HCT116 (cell line): ENCODE measurements at regions not wholly inside any gene's neighbourhood (a gene's known extent, or its start where the extent isn't known, plus 50 kb on each side); places are given as distances from the start of the nearest gene placed in this dataset.

Source experiments
- EZH2phosphoT487 ChIP-seq: fragments of 200-600 bp; IDR thresholded peaks from 2 replicates; pipeline ENCODE4 v1.6.1; 2018; ENCODE audit warnings: antibody characterized with exemption, borderline replicate concordance
- TF ChIP-seq, protein P1 (sequence below), 3 experiments: fragments of 200-600 bp in 1 of 3; sonication (generic) in 1 of 3; IDR thresholded peaks in 2 of 3; conservative IDR thresholded peaks in 1 of 3; 2 replicates each; pipeline ENCODE4 v1.5.1; 2012 to 2017; ENCODE audit warnings: low read depth in 2 of 3, low read length in 2 of 3, antibody characterized with exemption in 1 of 3, borderline replicate concordance in 1 of 3, control low read depth in 1 of 3, mild to moderate bottlenecking in 1 of 3, mixed read lengths in 1 of 3, mixed run types in 1 of 3, moderate library complexity in 1 of 3; ENCODE audit not compliant: insufficient read depth in 1 of 3

DNA sequence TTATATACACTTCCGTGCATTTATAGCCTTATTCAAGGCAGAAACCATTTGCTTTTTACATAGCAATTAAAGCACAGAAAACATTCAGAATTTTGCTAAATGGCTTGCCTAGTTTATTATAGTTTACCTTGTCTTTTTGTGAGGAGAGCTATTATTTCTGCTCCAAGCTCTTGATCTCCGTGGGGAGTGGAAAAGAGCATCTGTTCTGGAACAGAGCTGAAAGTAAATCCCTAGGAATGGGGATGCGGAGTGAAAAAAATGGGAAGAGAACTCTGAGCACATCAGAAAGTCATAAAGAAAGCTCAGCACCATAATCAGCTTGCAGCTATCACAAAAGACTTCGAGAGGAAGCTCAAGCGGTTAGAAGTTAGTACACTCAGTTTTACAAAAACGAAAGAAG is 1006.7 kb downstream of the ROBO2 start:
- TF ChIP-seq, protein P1, sequence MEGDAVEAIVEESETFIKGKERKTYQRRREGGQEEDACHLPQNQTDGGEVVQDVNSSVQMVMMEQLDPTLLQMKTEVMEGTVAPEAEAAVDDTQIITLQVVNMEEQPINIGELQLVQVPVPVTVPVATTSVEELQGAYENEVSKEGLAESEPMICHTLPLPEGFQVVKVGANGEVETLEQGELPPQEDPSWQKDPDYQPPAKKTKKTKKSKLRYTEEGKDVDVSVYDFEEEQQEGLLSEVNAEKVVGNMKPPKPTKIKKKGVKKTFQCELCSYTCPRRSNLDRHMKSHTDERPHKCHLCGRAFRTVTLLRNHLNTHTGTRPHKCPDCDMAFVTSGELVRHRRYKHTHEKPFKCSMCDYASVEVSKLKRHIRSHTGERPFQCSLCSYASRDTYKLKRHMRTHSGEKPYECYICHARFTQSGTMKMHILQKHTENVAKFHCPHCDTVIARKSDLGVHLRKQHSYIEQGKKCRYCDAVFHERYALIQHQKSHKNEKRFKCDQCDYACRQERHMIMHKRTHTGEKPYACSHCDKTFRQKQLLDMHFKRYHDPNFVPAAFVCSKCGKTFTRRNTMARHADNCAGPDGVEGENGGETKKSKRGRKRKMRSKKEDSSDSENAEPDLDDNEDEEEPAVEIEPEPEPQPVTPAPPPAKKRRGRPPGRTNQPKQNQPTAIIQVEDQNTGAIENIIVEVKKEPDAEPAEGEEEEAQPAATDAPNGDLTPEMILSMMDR (IDR thresholded peaks at IDR 0.05 in 2 of 3, conservative IDR thresholded peaks at IDR 0.05 in 1 of 3; ENCODE audit: borderline replicate concordance in 1 of 3, insufficient read depth in 1 of 3, low read depth in 2 of 3, low read length in 2 of 3): no peak
- TF ChIP-seq EZH2phosphoT487: no peak
